Endothelial cell (in vitro differentiated cells): ENCODE measurements at regions not wholly inside any gene's neighbourhood (a gene's known extent, or its start where the extent isn't known, plus 50 kb on each side); places are given as distances from the start of the nearest gene placed in this dataset.

ENCODE experiments used
- DNase-seq: peaks from one replicate; pipeline ENCODE4 v3.0.0; 2021; ENCODE audit warnings: low spot score
- H3K27ac Mint-ChIP-seq: one replicate; pipeline ENCODE4 v1.8.0; 2021; ENCODE audit warnings: mixed read lengths, inconsistent platforms; ENCODE audit not compliant: unreplicated experiment
- H3K27me3 Mint-ChIP-seq: one replicate; pipeline ENCODE4 v1.8.0; 2021; ENCODE audit warnings: mild to moderate bottlenecking, moderate library complexity, mixed read lengths, inconsistent platforms; ENCODE audit not compliant: unreplicated experiment
- H3K36me3 Mint-ChIP-seq: one replicate; pipeline ENCODE4 v1.8.0; 2021; ENCODE audit warnings: mild to moderate bottlenecking, low read depth, mixed read lengths, inconsistent platforms; ENCODE audit not compliant: unreplicated experiment
- H3K4me1 Mint-ChIP-seq: one replicate; pipeline ENCODE4 v1.8.0; 2021; ENCODE audit warnings: mild to moderate bottlenecking, mixed read lengths, inconsistent platforms; ENCODE audit not compliant: unreplicated experiment
- H3K4me3 Mint-ChIP-seq: one replicate; pipeline ENCODE4 v1.8.0; 2021; ENCODE audit warnings: mild to moderate bottlenecking, mixed read lengths, inconsistent platforms; ENCODE audit not compliant: unreplicated experiment
- H3K9me3 Mint-ChIP-seq: one replicate; pipeline ENCODE4 v1.8.0; 2021; ENCODE audit warnings: mixed read lengths, inconsistent platforms; ENCODE audit not compliant: unreplicated experiment
- CTCF ChIP-seq: fragments of 200-600 bp; sonication (generic); IDR thresholded peaks from one replicate; pipeline ENCODE4 v1.5.0; 2021; ENCODE audit warnings: antibody characterized with exemption; ENCODE audit not compliant: unreplicated experiment

DNA sequence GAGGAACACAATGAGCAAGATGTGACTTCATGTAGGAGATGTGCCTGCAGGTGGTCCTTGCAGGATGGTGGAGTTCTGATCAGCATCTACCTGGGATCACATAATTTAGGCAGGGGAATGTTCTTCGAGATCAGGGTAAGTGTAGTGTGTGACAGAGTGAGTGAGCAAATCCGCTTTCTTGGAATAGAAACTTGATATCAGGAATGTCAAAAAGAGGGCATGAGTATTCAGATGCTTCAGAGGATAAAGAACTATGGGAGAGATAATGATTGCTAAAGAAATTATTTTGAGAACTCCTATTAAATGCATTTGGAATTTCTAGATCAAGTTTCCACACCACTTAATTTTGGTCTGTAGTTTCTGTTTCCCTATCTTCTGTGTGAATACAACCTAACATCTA, 463.6 kb upstream of the SLC14A2 start:
- no peaks in the 10 kb centered on the region for H3K27me3 Mint-ChIP-seq
- no peak overlapping the region for H3K4me3 Mint-ChIP-seq
- H3K4me1 Mint-ChIP-seq = no peaks in the 10 kb centered on the region
- no peak overlapping the region for H3K27ac Mint-ChIP-seq
- DNase-seq = no peak
- H3K9me3 Mint-ChIP-seq = no peaks in the 10 kb centered on the region
- TF ChIP-seq CTCF = no peak
- no peaks in the 10 kb centered on the region for H3K36me3 Mint-ChIP-seq

GRCh38 chr18:45155526-45155925, 459.8 kb upstream of the SLC14A2 start:
- Mint-ChIP-seq H3K27me3 (peaks cover 2% of the 10 kb centered on the region), H3K4me3 (no peak overlapping the region), H3K36me3 (no peaks in the 10 kb centered on the region), H3K9me3 (no peaks in the 10 kb centered on the region), H3K27ac (no peak overlapping the region), H3K4me1 (no peaks in the 10 kb centered on the region)
- TF ChIP-seq CTCF = no peak
- DNase-seq = no peak

GRCh38 chr18:45156946-45157345, 458.3 kb upstream of the SLC14A2 start:
- Mint-ChIP-seq H3K27me3 (peaks cover 2% of the 10 kb centered on the region), H3K4me3 (no peak overlapping the region), H3K4me1 (no peaks in the 10 kb centered on the region), H3K36me3 (no peaks in the 10 kb centered on the region), H3K27ac (no peak overlapping the region), H3K9me3 (no peaks in the 10 kb centered on the region)
- no peak for TF ChIP-seq CTCF
- no peak for DNase-seq

- DNase-seq = no peak
- Mint-ChIP-seq H3K4me1 (no peaks in the 10 kb centered on the region), H3K9me3 (no peaks in the 10 kb centered on the region), H3K4me3 (no peak overlapping the region), H3K36me3 (no peaks in the 10 kb centered on the region), H3K27me3 (peaks cover 2% of the 10 kb centered on the region), H3K27ac (no peak overlapping the region)
- no peak for TF ChIP-seq CTCF
Measured at GRCh38 chr18:45157576-45157975, 457.7 kb upstream of the SLC14A2 start.

DNA sequence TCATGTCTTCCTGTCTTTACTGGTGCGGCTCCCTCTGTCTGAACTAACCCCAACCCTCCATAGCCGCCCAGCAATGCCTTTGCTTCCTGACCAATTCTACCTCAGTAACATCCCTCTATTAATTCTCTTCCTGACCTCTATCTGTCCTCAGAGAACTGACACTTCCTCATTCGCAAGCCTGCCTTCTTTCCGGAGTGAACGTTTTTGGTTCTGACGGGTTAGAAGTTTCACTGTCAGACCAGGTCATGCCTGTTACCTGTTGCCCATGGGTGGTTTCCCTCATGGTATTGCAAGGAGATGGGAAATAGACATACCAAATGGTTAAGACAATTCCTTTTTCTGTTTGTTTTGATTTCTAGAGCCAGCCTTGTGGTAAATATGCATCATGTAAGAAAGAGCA, 453.4 kb upstream of the SLC14A2 start:
- Mint-ChIP-seq H3K27ac (no peak overlapping the region), H3K4me1 (no peaks in the 10 kb centered on the region), H3K4me3 (no peak overlapping the region), H3K36me3 (no peaks in the 10 kb centered on the region), H3K27me3 (peaks cover 2% of the 10 kb centered on the region), H3K9me3 (no peaks in the 10 kb centered on the region)
- no peak for TF ChIP-seq CTCF
- DNase-seq = no peak
